A673 (cell line): ENCODE measurements at regions not wholly inside any gene's neighbourhood (a gene's known extent, or its start where the extent isn't known, plus 50 kb on each side); places are given as distances from the start of the nearest gene placed in this dataset.
"Not testable (repeated sequence)": the region's sequence is repeated elsewhere in the genome, so short reads cannot be mapped to it uniquely, and the experiment has no call there.

Experiments used
- EZH2 ChIP-seq: fragments of 200-600 bp; sonication (generic); IDR thresholded peaks from 2 replicates; pipeline ENCODE4 v1.6.1; 2017; ENCODE audit warnings: borderline replicate concordance, low read depth, mild to moderate bottlenecking, mixed read lengths, antibody characterized with exemption, low read length; ENCODE audit not compliant: poor library complexity, severe bottlenecking
- TF ChIP-seq, protein P1 (sequence below): fragments of 300-800, 200-600 bp; sonication (generic); conservative IDR thresholded peaks from 2 replicates; pipeline ENCODE4 v1.5.1; 2017; ENCODE audit warnings: low read depth, mild to moderate bottlenecking, antibody characterized with exemption, low read length, moderate library complexity, mixed read lengths

DNA sequence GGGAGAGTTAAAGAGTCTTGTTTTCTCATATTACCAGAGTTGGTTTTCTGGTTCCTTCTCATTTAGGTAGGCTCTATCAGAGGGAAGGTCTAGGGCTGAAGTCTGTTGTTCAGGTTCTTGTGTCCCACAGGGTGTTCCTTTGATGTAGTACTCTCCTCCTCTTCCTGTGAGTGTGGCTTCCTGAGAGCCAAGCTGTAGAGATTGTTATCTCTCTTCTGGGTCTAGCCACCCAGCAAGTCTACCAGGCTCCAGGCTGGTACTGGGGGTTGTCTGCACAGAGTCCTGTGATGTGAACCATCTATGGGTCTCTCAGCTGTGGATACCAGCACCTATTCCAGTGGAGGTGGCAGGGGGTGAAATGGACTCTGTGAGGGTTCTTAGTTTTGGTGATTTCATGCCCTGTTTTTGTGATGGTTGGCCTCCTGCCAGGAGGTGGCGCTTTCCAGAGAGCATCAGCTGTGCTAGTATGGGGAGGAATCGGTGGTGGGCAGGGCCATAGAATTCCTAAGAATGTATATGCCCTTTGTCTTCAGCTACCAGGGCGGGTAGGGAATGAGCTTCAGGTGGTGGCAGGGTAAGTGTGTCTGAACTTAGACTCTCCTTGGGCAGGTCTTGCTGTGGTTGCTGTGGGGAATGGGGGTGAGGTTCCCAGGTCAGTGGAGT, 65.5 kb upstream of the OLIG3 start:
- TF ChIP-seq, protein P1, sequence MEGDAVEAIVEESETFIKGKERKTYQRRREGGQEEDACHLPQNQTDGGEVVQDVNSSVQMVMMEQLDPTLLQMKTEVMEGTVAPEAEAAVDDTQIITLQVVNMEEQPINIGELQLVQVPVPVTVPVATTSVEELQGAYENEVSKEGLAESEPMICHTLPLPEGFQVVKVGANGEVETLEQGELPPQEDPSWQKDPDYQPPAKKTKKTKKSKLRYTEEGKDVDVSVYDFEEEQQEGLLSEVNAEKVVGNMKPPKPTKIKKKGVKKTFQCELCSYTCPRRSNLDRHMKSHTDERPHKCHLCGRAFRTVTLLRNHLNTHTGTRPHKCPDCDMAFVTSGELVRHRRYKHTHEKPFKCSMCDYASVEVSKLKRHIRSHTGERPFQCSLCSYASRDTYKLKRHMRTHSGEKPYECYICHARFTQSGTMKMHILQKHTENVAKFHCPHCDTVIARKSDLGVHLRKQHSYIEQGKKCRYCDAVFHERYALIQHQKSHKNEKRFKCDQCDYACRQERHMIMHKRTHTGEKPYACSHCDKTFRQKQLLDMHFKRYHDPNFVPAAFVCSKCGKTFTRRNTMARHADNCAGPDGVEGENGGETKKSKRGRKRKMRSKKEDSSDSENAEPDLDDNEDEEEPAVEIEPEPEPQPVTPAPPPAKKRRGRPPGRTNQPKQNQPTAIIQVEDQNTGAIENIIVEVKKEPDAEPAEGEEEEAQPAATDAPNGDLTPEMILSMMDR: not testable (repeated sequence)
- TF ChIP-seq EZH2: not testable (repeated sequence)
